ENCODE measurements at regions not wholly inside any gene's neighbourhood (a gene's known extent, or its start where the extent isn't known, plus 50 kb on each side); places are given as distances from the start of the nearest gene placed in this dataset.

- H3K4me2 ChIP-seq (ENCODE audit: control insufficient read depth, extremely low read depth, insufficient read depth, low read depth, low read length), result no peak overlapping the region
- no peak overlapping the region for H2AFZ ChIP-seq (ENCODE audit: control insufficient read depth, low read length)
- H4K20me1 ChIP-seq (ENCODE audit: control insufficient read depth, extremely low read depth, insufficient read depth, low read length), result no peaks in the 10 kb centered on the region
- no peaks in the 10 kb centered on the region for H3K79me2 ChIP-seq (ENCODE audit: control insufficient read depth, insufficient read depth, low read length)
- H3K4me3 ChIP-seq (ENCODE audit: control insufficient read depth in 2 of 3, extremely low read depth in 1 of 3, insufficient read depth in 2 of 3, low read depth in 1 of 3, low read length in 3 of 3), result no peak overlapping the region
- H3K27me3 ChIP-seq (ENCODE audit: control insufficient read depth, extremely low read depth, insufficient read depth, low read length), result no peaks in the 10 kb centered on the region
- DNase-seq (ENCODE audit: low read depth, low spot score), result no peak
- TF ChIP-seq, protein P1, sequence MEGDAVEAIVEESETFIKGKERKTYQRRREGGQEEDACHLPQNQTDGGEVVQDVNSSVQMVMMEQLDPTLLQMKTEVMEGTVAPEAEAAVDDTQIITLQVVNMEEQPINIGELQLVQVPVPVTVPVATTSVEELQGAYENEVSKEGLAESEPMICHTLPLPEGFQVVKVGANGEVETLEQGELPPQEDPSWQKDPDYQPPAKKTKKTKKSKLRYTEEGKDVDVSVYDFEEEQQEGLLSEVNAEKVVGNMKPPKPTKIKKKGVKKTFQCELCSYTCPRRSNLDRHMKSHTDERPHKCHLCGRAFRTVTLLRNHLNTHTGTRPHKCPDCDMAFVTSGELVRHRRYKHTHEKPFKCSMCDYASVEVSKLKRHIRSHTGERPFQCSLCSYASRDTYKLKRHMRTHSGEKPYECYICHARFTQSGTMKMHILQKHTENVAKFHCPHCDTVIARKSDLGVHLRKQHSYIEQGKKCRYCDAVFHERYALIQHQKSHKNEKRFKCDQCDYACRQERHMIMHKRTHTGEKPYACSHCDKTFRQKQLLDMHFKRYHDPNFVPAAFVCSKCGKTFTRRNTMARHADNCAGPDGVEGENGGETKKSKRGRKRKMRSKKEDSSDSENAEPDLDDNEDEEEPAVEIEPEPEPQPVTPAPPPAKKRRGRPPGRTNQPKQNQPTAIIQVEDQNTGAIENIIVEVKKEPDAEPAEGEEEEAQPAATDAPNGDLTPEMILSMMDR (optimal IDR thresholded peaks at IDR 0.05 in 1 of 3, IDR thresholded peaks at IDR 0.05 in 1 of 3, conservative IDR thresholded peaks at IDR 0.05 in 1 of 3; ENCODE audit: extremely low read depth in 1 of 3, insufficient read depth in 2 of 3, low read length in 3 of 3), result no peak
- no peak for TF ChIP-seq EZH2 (IDR thresholded peaks at IDR 0.05; ENCODE audit: low read length)
- H3K9me3 ChIP-seq (ENCODE audit: control insufficient read depth, low read depth, low read length), result no peaks in the 10 kb centered on the region
- H3K9ac ChIP-seq (ENCODE audit: control insufficient read depth, extremely low read depth, insufficient read depth, low read length), result no peak overlapping the region
- no peaks in the 10 kb centered on the region for H3K4me1 ChIP-seq (ENCODE audit: control insufficient read depth, extremely low read depth, insufficient read depth, low read length)
- no peak for FAIRE-seq
- no peaks in the 10 kb centered on the region for H3K36me3 ChIP-seq (ENCODE audit: control insufficient read depth in 2 of 2, extremely low read depth in 1 of 2, insufficient read depth in 2 of 2, low read length in 2 of 2)
- H3K27ac ChIP-seq (ENCODE audit: control insufficient read depth, insufficient read depth, low read length), result no peak overlapping the region
- dilution Hi-C loops (cut with MboI; ENCODE audit: extremely low pct_ligation_motif_present, low sequenced_read_pairs), result no loop called here
- no peaks in the 10 kb centered on the region for H3K9me1 ChIP-seq (ENCODE audit: control insufficient read depth, extremely low read depth, insufficient read depth, low read length)
Observed at GRCh38 chr7:32143301-32143700, 73.1 kb upstream of the PDE1C start.

- Histone ChIP-seq H3K4me3 (ENCODE audit: control insufficient read depth in 2 of 3, extremely low read depth in 1 of 3, insufficient read depth in 2 of 3, low read depth in 1 of 3, low read length in 3 of 3) (no peak overlapping the region), H4K20me1 (ENCODE audit: control insufficient read depth, extremely low read depth, insufficient read depth, low read length) (no peaks in the 10 kb centered on the region), H3K9ac (ENCODE audit: control insufficient read depth, extremely low read depth, insufficient read depth, low read length) (no peak overlapping the region), H3K4me2 (ENCODE audit: control insufficient read depth, extremely low read depth, insufficient read depth, low read depth, low read length) (no peak overlapping the region), H3K36me3 (ENCODE audit: control insufficient read depth in 2 of 2, extremely low read depth in 1 of 2, insufficient read depth in 2 of 2, low read length in 2 of 2) (no peaks in the 10 kb centered on the region), H3K4me1 (ENCODE audit: control insufficient read depth, extremely low read depth, insufficient read depth, low read length) (no peaks in the 10 kb centered on the region), H2AFZ (ENCODE audit: control insufficient read depth, low read length) (no peak overlapping the region), H3K27me3 (ENCODE audit: control insufficient read depth, extremely low read depth, insufficient read depth, low read length) (no peaks in the 10 kb centered on the region), H3K27ac (ENCODE audit: control insufficient read depth, insufficient read depth, low read length) (no peak overlapping the region), H3K79me2 (ENCODE audit: control insufficient read depth, insufficient read depth, low read length) (no peaks in the 10 kb centered on the region), H3K9me1 (ENCODE audit: control insufficient read depth, extremely low read depth, insufficient read depth, low read length) (no peaks in the 10 kb centered on the region), H3K9me3 (ENCODE audit: control insufficient read depth, low read depth, low read length) (no peaks in the 10 kb centered on the region)
- FAIRE-seq (no peak), DNase-seq (ENCODE audit: low read depth, low spot score) (no peak)
- dilution Hi-C loops (cut with MboI; ENCODE audit: extremely low pct_ligation_motif_present, low sequenced_read_pairs), result no loop called here
- TF ChIP-seq EZH2 (IDR thresholded peaks at IDR 0.05; ENCODE audit: low read length), result no peak
- TF ChIP-seq, protein P1 (optimal IDR thresholded peaks at IDR 0.05 in 1 of 3, IDR thresholded peaks at IDR 0.05 in 1 of 3, conservative IDR thresholded peaks at IDR 0.05 in 1 of 3; ENCODE audit: extremely low read depth in 1 of 3, insufficient read depth in 2 of 3, low read length in 3 of 3), result no peak
Observed at GRCh38 chr7:32142649-32143048, 72.4 kb upstream of the PDE1C start.
